H1 (cell line): ENCODE measurements at regions not wholly inside any gene's neighbourhood (a gene's known extent, or its start where the extent isn't known, plus 50 kb on each side); places are given as distances from the start of the nearest gene placed in this dataset.

Source experiments
- BCL11A ChIP-seq, 2 experiments: IDR thresholded peaks; one replicate each; pipeline ENCODE4 v1.6.1; 2011; ENCODE audit warnings: low read depth in 2 of 2, low read length in 2 of 2, mild to moderate bottlenecking in 2 of 2
- JUND ChIP-seq: IDR thresholded peaks from 2 replicates; pipeline ENCODE4 v1.6.1; 2011; ENCODE audit warnings: mild to moderate bottlenecking, improper control_type of control experiment, low read length

GRCh38 chr6:15745781-15746180 is 83.0 kb upstream of the DTNBP1 start (continued):
- TF ChIP-seq JUND, result no peak
- TF ChIP-seq BCL11A (IDR thresholded peaks at IDR 0.05; ENCODE audit: low read depth in 2 of 2, low read length in 2 of 2), result no peak
